ENCODE measurements at regions not wholly inside any gene's neighbourhood (a gene's known extent, or its start where the extent isn't known, plus 50 kb on each side); places are given as distances from the start of the nearest gene placed in this dataset.

DNA sequence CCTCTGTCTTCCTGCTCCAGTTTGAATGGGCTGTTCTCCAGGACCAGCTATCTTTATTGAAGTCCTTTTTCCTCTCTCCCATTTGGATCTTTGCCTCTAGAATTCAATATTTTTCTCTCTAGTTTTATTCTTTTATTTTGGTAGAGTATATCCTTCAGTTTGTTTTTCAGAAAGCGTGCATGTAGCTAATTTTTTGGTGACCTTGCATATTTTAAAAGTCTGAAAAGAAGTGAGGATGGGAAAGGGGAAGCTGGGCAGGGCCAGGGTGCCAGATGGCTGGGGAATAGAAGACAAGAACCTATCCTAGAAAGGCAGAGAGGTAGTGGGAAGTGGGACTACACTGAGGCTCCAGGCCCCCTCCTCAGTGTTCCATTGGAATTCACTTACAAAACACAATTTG is 95.0 kb upstream of the ZBED5 start:
- H3K4me1 ChIP-seq (replicated peaks in 1 of 4; ENCODE audit: control insufficient read depth in 3 of 4, insufficient read depth in 4 of 4, low read length in 3 of 4), result no peaks in the 10 kb centered on the region
- no peak overlapping the region for H3K14ac ChIP-seq (ENCODE audit: insufficient read length)
- H2BK20ac ChIP-seq (ENCODE audit: low read length), result no peak overlapping the region
- no peak overlapping the region for H2BK120ac ChIP-seq (replicated peaks; ENCODE audit: low read depth, low read length)
- no peak overlapping the region for H2BK12ac ChIP-seq (ENCODE audit: low read depth, low read length)
- H3K56ac ChIP-seq (replicated peaks; ENCODE audit: insufficient read length, low read depth, low read length), result no peak overlapping the region
- peaks cover 0 to 7% of the 10 kb centered on the region in 2 experiments; a peak in 2 of 4 replicates for H3K9me3 ChIP-seq (ENCODE audit: insufficient read depth in 2 of 2, low read depth in 1 of 2, low read length in 1 of 2)
- CTCF ChIA-PET (ENCODE audit: partially characterized antibody), result interaction anchor here (1.1 to 1.6 kb wide), 3 partner anchors 11 to 68 kb away, joined by 3 to 5 read pairs (median 4); no protein-coding TSS in a partner anchor
- H3K4me3 ChIP-seq (ENCODE audit: extremely low read depth in 1 of 4, insufficient read depth in 2 of 4, low read depth in 3 of 4, low read length in 4 of 4), result no peak overlapping the region
- H3K4me2 ChIP-seq (ENCODE audit: insufficient read depth in 1 of 2, low read depth in 2 of 2, low read length in 2 of 2), result no peak overlapping the region
- H2BK5ac ChIP-seq (ENCODE audit: low read depth, low read length), result no peak overlapping the region
- no peak overlapping the region for H4K8ac ChIP-seq (ENCODE audit: extremely low read depth, insufficient read depth, low read length)
- H4K91ac ChIP-seq (replicated peaks; ENCODE audit: insufficient read length, low read length), result no peak overlapping the region
- POLR2A ChIA-PET (ENCODE audit: partially characterized antibody), result interaction anchor here (1.4 kb wide), 1 partner anchor 143 kb away, joined by 5 read pairs; no protein-coding TSS in a partner anchor
- WGBS, 2 experiments (ENCODE audit: extremely low coverage in 1 of 2, insufficient coverage in 1 of 2, insufficient read length in 1 of 2, insufficient replicate concordance in 2 of 2, low coverage in 1 of 2, low lambda C conversion rate in 2 of 2, missing lambda C conversion rate in 1 of 2), result 8% methylated on average over 1 of the region's 1 CpG; no CpG with 5 or more reads in 1 of the 2 experiments
- H3K27me3 ChIP-seq (replicated peaks in 1 of 4; ENCODE audit: control insufficient read depth in 3 of 4, extremely low read depth in 1 of 4, insufficient read depth in 3 of 4, low read length in 3 of 4), result no peaks in the 10 kb centered on the region
- no peak for FAIRE-seq
- H4K20me1 ChIP-seq (replicated peaks in 1 of 2; ENCODE audit: control insufficient read depth in 1 of 2, insufficient read depth in 2 of 2, low read length in 2 of 2), result no peaks in the 10 kb centered on the region
- no peak overlapping the region for H2BK15ac ChIP-seq (ENCODE audit: low read length)
- H2AK5ac ChIP-seq (ENCODE audit: low read depth, low read length), result no peak overlapping the region
- H3K23ac ChIP-seq (ENCODE audit: insufficient read length), result no peak overlapping the region
- H3K23me2 ChIP-seq (ENCODE audit: low read depth, low read length), result no peaks in the 10 kb centered on the region
- H3K36me3 ChIP-seq (ENCODE audit: control insufficient read depth in 2 of 4, insufficient read depth in 4 of 4, low read length in 3 of 4), result no peaks in the 10 kb centered on the region
- H3K4ac ChIP-seq (replicated peaks; ENCODE audit: insufficient read length, low read depth, low read length), result no peak overlapping the region
- no peak overlapping the region for H2AFZ ChIP-seq (ENCODE audit: low read length)
- no peak overlapping the region for H3K18ac ChIP-seq (ENCODE audit: extremely low read depth, low read length)
- no peak overlapping the region for H3K9ac ChIP-seq (replicated peaks in 1 of 4; ENCODE audit: extremely low read depth in 1 of 4, low read depth in 3 of 4, low read length in 3 of 4)
- no peak for DNase-seq (ENCODE audit: low read depth in 1 of 2, low spot score in 2 of 2)
- no peak overlapping the region for H3K27ac ChIP-seq (ENCODE audit: low read depth, low read length)
- H4K5ac ChIP-seq (ENCODE audit: insufficient read length, low read depth, low read length), result no peak overlapping the region
- no peaks in the 10 kb centered on the region for H3K79me2 ChIP-seq (ENCODE audit: control insufficient read depth in 1 of 2, insufficient read depth in 2 of 2, low read length in 2 of 2)
- no peaks in the 10 kb centered on the region for H3K79me1 ChIP-seq (ENCODE audit: low read depth, low read length)
- TF ChIP-seq SP1 (IDR thresholded peaks at IDR 0.05; ENCODE audit: low read depth, low read length) (no peak), POU5F1 (IDR thresholded peaks at IDR 0.05; ENCODE audit: low read depth, low read length) (no peak), ASH2L (IDR thresholded peaks at IDR 0.05; ENCODE audit: low read length) (no peak), BACH1 (IDR thresholded peaks at IDR 0.05; ENCODE audit: low read length) (no peak)
- TF ChIP-seq, protein P1, sequence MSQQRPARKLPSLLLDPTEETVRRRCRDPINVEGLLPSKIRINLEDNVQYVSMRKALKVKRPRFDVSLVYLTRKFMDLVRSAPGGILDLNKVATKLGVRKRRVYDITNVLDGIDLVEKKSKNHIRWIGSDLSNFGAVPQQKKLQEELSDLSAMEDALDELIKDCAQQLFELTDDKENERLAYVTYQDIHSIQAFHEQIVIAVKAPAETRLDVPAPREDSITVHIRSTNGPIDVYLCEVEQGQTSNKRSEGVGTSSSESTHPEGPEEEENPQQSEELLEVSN (IDR thresholded peaks at IDR 0.05), result no peak

Data from H1 (cell line).